ENCODE measurements at regions not wholly inside any gene's neighbourhood (a gene's known extent, or its start where the extent isn't known, plus 50 kb on each side); places are given as distances from the start of the nearest gene placed in this dataset.

- Histone ChIP-seq H3K4me3 (ENCODE audit: low read depth in 2 of 2, low read length in 2 of 2) (no peak overlapping the region), H3K4me1 (ENCODE audit: control insufficient read depth, insufficient read depth, low read length) (no peaks in the 10 kb centered on the region), H3K27me3 (ENCODE audit: control insufficient read depth, insufficient read depth, low read length) (no peaks in the 10 kb centered on the region), H3K36me3 (ENCODE audit: control insufficient read depth, insufficient read depth, low read length) (no peaks in the 10 kb centered on the region), H3K27ac (ENCODE audit: low read length) (no peak overlapping the region), H3K9me3 (ENCODE audit: control insufficient read depth, insufficient read depth, low read depth, low read length) (no peaks in the 10 kb centered on the region)
- TF ChIP-seq TCF7L2 (IDR thresholded peaks at IDR 0.05; ENCODE audit: low read depth, low read length) = no peak
- TF ChIP-seq CTCF (IDR thresholded peaks at IDR 0.05) = no peak
- TF ChIP-seq POLR2AphosphoS5 (IDR thresholded peaks at IDR 0.05; ENCODE audit: low read depth, low read length) = no peak
- TF ChIP-seq REST (IDR thresholded peaks at IDR 0.05; ENCODE audit: insufficient read depth in 1 of 2, low read depth in 2 of 2, low read length in 1 of 2) = no peak
- no peak for TF ChIP-seq SIN3A (IDR thresholded peaks at IDR 0.05; ENCODE audit: borderline replicate concordance, insufficient read depth, low read depth, low read length)
- in situ Hi-C loops (cut with HindIII; ENCODE audit: low pct_unique_long_range_greater_than_20kb, low sequenced_read_pairs) (no loop called here), intact Hi-C loops (cut with micrococcal nuclease; ENCODE audit: unreplicated experiment) (no loop called here)
- POLR2A ChIA-PET = no interaction called here
- ATAC-seq (no peak), DNase-seq (ENCODE audit: low read depth, low spot score) (peak; percentile 22)
- CTCF ChIA-PET = no interaction called here
- no TSS peak for BruUV-seq (replicated peaks)
Observed at GRCh38 chr7:91759205-91759863, 121.2 kb downstream of the MTERF1 start.

- Histone ChIP-seq H3K36me3 (ENCODE audit: control insufficient read depth, insufficient read depth, low read length) (no peaks in the 10 kb centered on the region), H3K4me1 (ENCODE audit: control insufficient read depth, insufficient read depth, low read length) (no peaks in the 10 kb centered on the region), H3K27me3 (ENCODE audit: control insufficient read depth, insufficient read depth, low read length) (no peaks in the 10 kb centered on the region), H3K4me3 (ENCODE audit: low read depth in 2 of 2, low read length in 2 of 2) (no peak overlapping the region), H3K27ac (ENCODE audit: low read length) (no peak overlapping the region), H3K9me3 (ENCODE audit: control insufficient read depth, insufficient read depth, low read depth, low read length) (no peaks in the 10 kb centered on the region)
- ChIA-PET CTCF (no interaction called here), POLR2A (no interaction called here)
- intact Hi-C loops (cut with micrococcal nuclease; ENCODE audit: unreplicated experiment) (no loop called here), in situ Hi-C loops (cut with HindIII; ENCODE audit: low pct_unique_long_range_greater_than_20kb, low sequenced_read_pairs) (no loop called here)
- no TSS peak for BruUV-seq (replicated peaks)
- TF ChIP-seq POLR2AphosphoS5 (IDR thresholded peaks at IDR 0.05; ENCODE audit: low read depth, low read length) = no peak
- TF ChIP-seq CTCF (IDR thresholded peaks at IDR 0.05) = no peak
- TF ChIP-seq TCF7L2 (IDR thresholded peaks at IDR 0.05; ENCODE audit: low read depth, low read length) = no peak
- ATAC-seq (no peak), DNase-seq (ENCODE audit: low read depth, low spot score) (no peak)
Observed at GRCh38 chr7:91767820-91768219, 112.7 kb downstream of the MTERF1 start.

All from Panc1 (cell line).